ENCODE measurements at regions not wholly inside any gene's neighbourhood (a gene's known extent, or its start where the extent isn't known, plus 50 kb on each side); places are given as distances from the start of the nearest gene placed in this dataset.

DNA sequence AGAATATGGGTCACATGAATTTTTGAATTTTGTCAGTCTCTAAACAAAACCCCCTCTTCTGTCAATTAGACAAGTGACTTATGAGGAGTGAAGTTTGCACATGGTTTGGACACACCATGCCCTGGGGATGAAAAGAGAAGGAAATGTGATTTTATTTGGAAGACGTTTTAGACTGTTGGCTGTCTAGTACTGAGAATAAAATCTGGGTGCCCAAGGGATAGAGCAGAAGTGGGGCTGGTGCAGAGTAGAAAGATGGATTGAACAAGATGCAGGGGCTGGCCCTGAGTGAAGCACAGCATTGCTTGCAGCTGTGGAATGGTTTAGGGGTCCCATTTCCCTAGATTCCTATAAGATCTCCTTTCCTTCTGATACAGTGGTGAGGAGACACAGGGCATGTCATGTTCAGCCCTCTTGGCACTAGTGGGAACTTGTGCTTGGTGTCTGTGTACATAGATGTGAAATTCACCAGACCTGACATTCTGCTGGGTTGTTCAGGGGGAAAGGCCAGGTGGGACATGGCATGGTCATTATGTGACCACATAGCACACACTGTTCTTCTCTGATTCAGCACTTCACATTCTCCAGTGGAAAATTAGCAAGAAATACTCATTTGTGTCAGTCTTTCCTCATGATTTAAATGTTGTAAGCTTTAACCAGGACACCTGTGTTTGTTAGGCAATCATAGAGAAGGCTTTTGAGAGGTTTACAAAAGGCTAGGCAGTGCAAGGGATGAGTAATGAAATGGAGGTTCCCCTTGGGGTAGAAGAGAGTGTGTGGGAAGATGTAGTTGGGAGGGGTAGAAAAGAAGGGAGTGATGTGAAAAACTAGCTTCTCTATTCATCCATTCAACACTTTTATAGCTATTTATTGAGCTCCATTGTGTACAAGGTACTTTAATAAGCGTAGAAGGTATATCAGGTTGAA lies 202.3 kb upstream of the IGF1 start:
- Histone ChIP-seq H4K20me1 (replicated peaks in 1 of 2; ENCODE audit: control insufficient read depth in 1 of 2, insufficient read depth in 2 of 2, low read length in 2 of 2) (no peaks in the 10 kb centered on the region), H2AK5ac (ENCODE audit: low read depth, low read length) (no peak overlapping the region), H2BK120ac (replicated peaks; ENCODE audit: low read depth, low read length) (no peak overlapping the region), H3K4ac (replicated peaks; ENCODE audit: insufficient read length, low read depth, low read length) (no peak overlapping the region), H4K91ac (replicated peaks; ENCODE audit: insufficient read length, low read length) (no peak overlapping the region), H4K5ac (ENCODE audit: insufficient read length, low read depth, low read length) (no peak overlapping the region), H3K79me1 (ENCODE audit: low read depth, low read length) (no peaks in the 10 kb centered on the region), H2BK5ac (ENCODE audit: low read depth, low read length) (no peak overlapping the region), H3K14ac (ENCODE audit: insufficient read length) (no peak overlapping the region), H3K79me2 (ENCODE audit: control insufficient read depth in 1 of 2, insufficient read depth in 2 of 2, low read length in 2 of 2) (no peaks in the 10 kb centered on the region), H3K4me1 (replicated peaks in 1 of 4; ENCODE audit: control insufficient read depth in 3 of 4, insufficient read depth in 4 of 4, low read length in 3 of 4) (no peaks in the 10 kb centered on the region), H3K9me3 (ENCODE audit: insufficient read depth in 2 of 2, low read depth in 1 of 2, low read length in 1 of 2) (0 out of 4 replicates have a peak, but pooled peaks cover 0 to 3% of the 10 kb centered on the region in 2 experiments), H3K4me3 (ENCODE audit: extremely low read depth in 1 of 4, insufficient read depth in 2 of 4, low read depth in 3 of 4, low read length in 4 of 4) (no peak overlapping the region), H3K56ac (replicated peaks; ENCODE audit: insufficient read length, low read depth, low read length) (no peak overlapping the region), H3K23ac (ENCODE audit: insufficient read length) (no peak overlapping the region), H2BK15ac (ENCODE audit: low read length) (no peak overlapping the region), H2BK12ac (ENCODE audit: low read depth, low read length) (no peak overlapping the region), H3K27me3 (replicated peaks in 1 of 4; ENCODE audit: control insufficient read depth in 3 of 4, extremely low read depth in 1 of 4, insufficient read depth in 3 of 4, low read length in 3 of 4) (no peaks in the 10 kb centered on the region), H2BK20ac (ENCODE audit: low read length) (no peak overlapping the region), H3K4me2 (ENCODE audit: insufficient read depth in 1 of 2, low read depth in 2 of 2, low read length in 2 of 2) (no peak overlapping the region), H3K36me3 (ENCODE audit: control insufficient read depth in 2 of 4, insufficient read depth in 4 of 4, low read length in 3 of 4) (no peaks in the 10 kb centered on the region), H3K9ac (replicated peaks in 1 of 4; ENCODE audit: extremely low read depth in 1 of 4, low read depth in 3 of 4, low read length in 3 of 4) (no peak overlapping the region), H3K23me2 (ENCODE audit: low read depth, low read length) (no peaks in the 10 kb centered on the region), H3K18ac (ENCODE audit: extremely low read depth, low read length) (no peak overlapping the region), H3K27ac (ENCODE audit: low read depth, low read length) (no peak overlapping the region), H4K8ac (ENCODE audit: extremely low read depth, insufficient read depth, low read length) (no peak overlapping the region), H2AFZ (ENCODE audit: low read length) (no peak overlapping the region)
- ChIA-PET POLR2A (ENCODE audit: partially characterized antibody) (no interaction called here), CTCF (ENCODE audit: partially characterized antibody) (interaction anchor here (1.0 to 2.1 kb wide), 2 partner anchors 14 to 20 kb away, joined by 3 to 5 read pairs; no protein-coding TSS in a partner anchor)
- WGBS, 2 experiments (ENCODE audit: extremely low coverage in 1 of 2, insufficient coverage in 1 of 2, insufficient read length in 1 of 2, insufficient replicate concordance in 2 of 2, low coverage in 1 of 2, low lambda C conversion rate in 2 of 2, missing lambda C conversion rate in 1 of 2) = 88% methylated on average over 2 of the region's 2 CpGs; no CpG with 5 or more reads in 1 of the 2 experiments
- DNase-seq (ENCODE audit: low read depth in 1 of 2, low spot score in 2 of 2) (no peak), FAIRE-seq (no peak)
- TF ChIP-seq CBX8 (IDR thresholded peaks at IDR 0.05; ENCODE audit: borderline replicate concordance, low read depth, low read length) = no peak
- no peak for TF ChIP-seq ASH2L (IDR thresholded peaks at IDR 0.05; ENCODE audit: low read length)
- TF ChIP-seq PHF8 (conservative IDR thresholded peaks at IDR 0.05; ENCODE audit: low read depth, low read length) = no peak
- TF ChIP-seq, protein P1, sequence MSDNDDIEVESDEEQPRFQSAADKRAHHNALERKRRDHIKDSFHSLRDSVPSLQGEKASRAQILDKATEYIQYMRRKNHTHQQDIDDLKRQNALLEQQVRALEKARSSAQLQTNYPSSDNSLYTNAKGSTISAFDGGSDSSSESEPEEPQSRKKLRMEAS (IDR thresholded peaks at IDR 0.05) = no peak
- no peak for TF ChIP-seq SIRT6 (IDR thresholded peaks at IDR 0.05; ENCODE audit: low read length)
- TF ChIP-seq BACH1 (IDR thresholded peaks at IDR 0.05; ENCODE audit: low read length) = no peak
- no peak for TF ChIP-seq CREB1 (IDR thresholded peaks at IDR 0.05)

All from H1 (cell line).